DOHH2 (cell line): ENCODE measurements at regions not wholly inside any gene's neighbourhood (a gene's known extent, or its start where the extent isn't known, plus 50 kb on each side); places are given as distances from the start of the nearest gene placed in this dataset.

Experiments
- H3F3A ChIP-seq: fragments of 200-600 bp; sonication (generic), shearing (Covaris generic); 2 replicates; pipeline ENCODE4 v1.6.0; 2016; ENCODE audit warnings: antibody characterized with exemption, mild to moderate bottlenecking; ENCODE audit not compliant: control insufficient read depth, insufficient read depth
- H3K27ac ChIP-seq: fragments of 200-600 bp; sonication (generic); 2 replicates; pipeline ENCODE4 v1.5.1; 2014; ENCODE audit warnings: low read depth, mild to moderate bottlenecking, low read length, moderate library complexity
- H3K27me3 ChIP-seq: fragments of 200-600 bp; sonication (generic); 2 replicates; pipeline ENCODE4 v1.6.1; 2014; ENCODE audit warnings: mild to moderate bottlenecking, low read length, mixed read lengths; ENCODE audit not compliant: control insufficient read depth
- H3K36me3 ChIP-seq: fragments of 200-600 bp; sonication (generic); 2 replicates; pipeline ENCODE4 v1.6.1; 2014; ENCODE audit warnings: mild to moderate bottlenecking, low read length, moderate library complexity, mixed read lengths; ENCODE audit not compliant: control insufficient read depth
- H3K4me1 ChIP-seq: fragments of 200-600 bp; sonication (generic); 2 replicates; pipeline ENCODE4 v1.6.1; 2014; ENCODE audit warnings: mild to moderate bottlenecking, low read length, mixed read lengths; ENCODE audit not compliant: control insufficient read depth
- H3K4me2 ChIP-seq: fragments of 200-600 bp; sonication (generic); 2 replicates; pipeline ENCODE4 v1.6.0; 2014; ENCODE audit warnings: mild to moderate bottlenecking, low read length, moderate library complexity
- H3K4me3 ChIP-seq: fragments of 200-600 bp; sonication (generic); 2 replicates; pipeline ENCODE4 v1.5.1; 2014; ENCODE audit warnings: mild to moderate bottlenecking, low read length, mixed read lengths
- H3K79me2 ChIP-seq: fragments of 200-600 bp; sonication (generic); 2 replicates; pipeline ENCODE4 v1.6.1; 2014; ENCODE audit warnings: mild to moderate bottlenecking, low read length, mixed read lengths; ENCODE audit not compliant: control insufficient read depth
- H3K9me2 ChIP-seq: fragments of 200-600 bp; sonication (generic); replicated peaks from 2 replicates; pipeline ENCODE4 v1.6.1; 2014; ENCODE audit warnings: mild to moderate bottlenecking, low read length, mixed read lengths; ENCODE audit not compliant: control insufficient read depth
- H3K9me3 ChIP-seq: fragments of 200-600 bp; sonication (generic); 2 replicates; pipeline ENCODE4 v1.6.1; 2014; ENCODE audit warnings: antibody characterized with exemption, low read length, mixed read lengths; ENCODE audit not compliant: control insufficient read depth, insufficient read depth
- H4K20me1 ChIP-seq: fragments of 200-600 bp; sonication (generic); 2 replicates; pipeline ENCODE4 v1.6.0; 2014; ENCODE audit warnings: low read depth, mild to moderate bottlenecking, antibody characterized with exemption, low read length, moderate library complexity; ENCODE audit not compliant: control insufficient read depth, insufficient read depth
- EZH2phosphoT487 ChIP-seq: fragments of 200-600 bp; sonication (generic); IDR thresholded peaks from 2 replicates; pipeline ENCODE4 v1.6.1; 2017; ENCODE audit warnings: borderline replicate concordance, mild to moderate bottlenecking, antibody characterized with exemption, low read length, moderate library complexity, mixed read lengths
- TF ChIP-seq, protein P1 (sequence below): fragments of 200-600 bp; sonication (generic); IDR thresholded peaks from one replicate; pipeline ENCODE4 v1.5.1; 2014; ENCODE audit warnings: antibody characterized with exemption, mild to moderate bottlenecking, low read depth, low read length; ENCODE audit not compliant: poor library complexity, severe bottlenecking

DNA sequence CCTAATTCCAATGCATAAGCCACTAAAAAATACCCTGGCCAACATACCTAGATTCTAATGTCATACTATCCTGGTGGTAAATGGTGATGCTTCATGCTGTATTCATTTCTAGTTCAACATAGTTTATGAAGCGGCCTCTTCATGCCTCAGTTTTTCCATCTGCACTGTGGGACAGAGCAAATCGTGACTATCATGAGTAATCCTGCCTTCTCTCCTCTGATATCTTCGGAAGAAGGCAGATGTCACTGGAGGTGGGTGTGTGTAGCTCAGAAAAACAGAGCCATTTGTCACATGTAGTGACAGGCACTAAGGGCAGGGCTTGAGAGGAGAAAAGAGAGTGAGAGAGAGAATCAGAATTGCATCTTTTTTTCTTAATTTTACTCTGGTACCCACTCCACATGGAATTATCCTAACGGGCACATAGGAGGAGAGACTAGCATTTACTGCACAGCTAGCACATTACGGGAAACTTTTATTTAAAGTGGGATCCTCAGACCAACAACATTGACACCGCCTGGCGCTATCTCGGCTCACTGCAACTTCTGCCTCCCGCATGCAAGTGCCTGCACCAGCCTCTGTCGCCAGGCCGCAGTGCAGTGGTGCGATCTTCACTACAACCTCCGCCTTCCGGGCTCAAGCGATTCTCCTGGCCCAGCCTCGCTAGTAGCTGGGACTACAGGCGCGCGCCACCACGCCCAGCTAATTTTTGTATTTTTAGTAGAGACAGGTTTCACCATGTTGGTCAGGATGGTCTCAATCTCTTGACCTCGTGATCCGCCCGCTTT, 78.4 kb upstream of the KCNA3 start:
- Histone ChIP-seq H3K4me3 (no peak overlapping the region), H3K27ac (no peak overlapping the region), H3K36me3 (no peaks in the 10 kb centered on the region), H3K9me2 (no peaks in the 10 kb centered on the region), H3F3A (no peaks in the 10 kb centered on the region), H3K4me1 (no peaks in the 10 kb centered on the region), H3K79me2 (no peaks in the 10 kb centered on the region), H3K9me3 (no peaks in the 10 kb centered on the region), H4K20me1 (no peaks in the 10 kb centered on the region), H3K4me2 (no peak overlapping the region), H3K27me3 (peaks cover 8% of the 10 kb centered on the region)
- no peak for TF ChIP-seq EZH2phosphoT487
- TF ChIP-seq, protein P1, sequence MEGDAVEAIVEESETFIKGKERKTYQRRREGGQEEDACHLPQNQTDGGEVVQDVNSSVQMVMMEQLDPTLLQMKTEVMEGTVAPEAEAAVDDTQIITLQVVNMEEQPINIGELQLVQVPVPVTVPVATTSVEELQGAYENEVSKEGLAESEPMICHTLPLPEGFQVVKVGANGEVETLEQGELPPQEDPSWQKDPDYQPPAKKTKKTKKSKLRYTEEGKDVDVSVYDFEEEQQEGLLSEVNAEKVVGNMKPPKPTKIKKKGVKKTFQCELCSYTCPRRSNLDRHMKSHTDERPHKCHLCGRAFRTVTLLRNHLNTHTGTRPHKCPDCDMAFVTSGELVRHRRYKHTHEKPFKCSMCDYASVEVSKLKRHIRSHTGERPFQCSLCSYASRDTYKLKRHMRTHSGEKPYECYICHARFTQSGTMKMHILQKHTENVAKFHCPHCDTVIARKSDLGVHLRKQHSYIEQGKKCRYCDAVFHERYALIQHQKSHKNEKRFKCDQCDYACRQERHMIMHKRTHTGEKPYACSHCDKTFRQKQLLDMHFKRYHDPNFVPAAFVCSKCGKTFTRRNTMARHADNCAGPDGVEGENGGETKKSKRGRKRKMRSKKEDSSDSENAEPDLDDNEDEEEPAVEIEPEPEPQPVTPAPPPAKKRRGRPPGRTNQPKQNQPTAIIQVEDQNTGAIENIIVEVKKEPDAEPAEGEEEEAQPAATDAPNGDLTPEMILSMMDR: no peak

DNA sequence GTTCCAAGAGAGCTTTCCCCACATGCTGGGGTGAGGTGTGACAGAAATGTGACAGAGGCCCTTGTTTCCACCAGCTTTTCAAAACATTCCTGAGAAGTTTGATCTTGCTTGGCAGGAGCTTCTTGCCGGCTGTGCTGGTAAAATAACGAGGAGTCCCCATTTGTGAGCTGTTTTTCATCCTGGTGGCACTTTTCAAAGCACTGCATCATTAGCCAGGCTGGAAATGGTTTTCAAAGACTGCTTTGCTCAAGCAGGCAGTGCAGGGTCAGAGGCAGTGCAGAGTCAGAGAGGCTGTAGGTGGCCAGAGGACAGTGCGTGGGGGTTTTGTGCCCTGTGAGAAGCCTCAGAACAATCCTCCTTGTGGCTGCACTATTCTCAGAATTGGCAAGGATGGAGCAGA, 75.8 kb upstream of the KCNA3 start:
- Histone ChIP-seq H3K9me2 (no peaks in the 10 kb centered on the region), H3K27me3 (peaks cover 8% of the 10 kb centered on the region; the same call in 1 of the 2 replicates), H3K27ac (no peak overlapping the region), H3K4me3 (no peak overlapping the region), H3K79me2 (no peaks in the 10 kb centered on the region), H3K36me3 (no peaks in the 10 kb centered on the region), H3F3A (no peaks in the 10 kb centered on the region), H3K9me3 (no peaks in the 10 kb centered on the region), H3K4me1 (no peaks in the 10 kb centered on the region), H3K4me2 (no peak overlapping the region), H4K20me1 (no peaks in the 10 kb centered on the region)
- TF ChIP-seq, protein P1: no peak
- no peak for TF ChIP-seq EZH2phosphoT487

DNA sequence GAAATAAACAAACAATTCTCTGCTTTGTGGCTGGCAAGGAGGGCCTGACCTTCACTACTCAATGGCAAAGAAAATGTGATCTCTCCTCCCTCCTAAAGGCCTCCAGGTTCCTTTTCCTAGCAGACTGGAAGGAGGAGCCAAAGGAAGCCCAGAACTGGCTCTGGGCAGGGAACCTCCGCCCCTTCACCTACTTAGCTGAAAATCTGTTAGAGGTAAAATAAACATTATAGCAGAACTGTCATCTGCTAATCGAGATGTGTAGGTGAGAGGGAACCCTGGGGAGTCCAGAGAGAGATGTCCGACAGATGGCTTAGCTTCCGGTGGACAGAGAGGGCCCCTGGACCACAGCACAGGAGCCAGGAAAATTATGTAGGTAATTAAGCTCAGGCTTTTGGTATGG, 75.2 kb upstream of the KCNA3 start:
- Histone ChIP-seq H3F3A (no peaks in the 10 kb centered on the region), H3K9me3 (no peaks in the 10 kb centered on the region), H3K4me3 (no peak overlapping the region), H3K36me3 (no peaks in the 10 kb centered on the region), H3K9me2 (no peaks in the 10 kb centered on the region), H3K4me2 (no peak overlapping the region), H4K20me1 (no peaks in the 10 kb centered on the region), H3K27me3 (peaks cover 8% of the 10 kb centered on the region; the same call in 1 of the 2 replicates), H3K27ac (no peak overlapping the region), H3K79me2 (no peaks in the 10 kb centered on the region), H3K4me1 (no peaks in the 10 kb centered on the region)
- no peak for TF ChIP-seq EZH2phosphoT487
- TF ChIP-seq, protein P1: no peak
